Osteoblast (primary cell): ENCODE measurements at regions not wholly inside any gene's neighbourhood (a gene's known extent, or its start where the extent isn't known, plus 50 kb on each side); places are given as distances from the start of the nearest gene placed in this dataset.

Experiments
- DNase-seq: peaks from one replicate; pipeline ENCODE4 v3.0.0; 2011; ENCODE audit warnings: low spot score, mixed read lengths; ENCODE audit not compliant: insufficient read length; ENCODE audit errors: missing footprints
- H2AFZ ChIP-seq: 2 replicates; pipeline ENCODE4 v1.6.0; 2011; ENCODE audit warnings: mild to moderate bottlenecking, low read length
- H3K27ac ChIP-seq: 2 replicates; pipeline ENCODE4 v1.5.1; 2011; ENCODE audit warnings: mild to moderate bottlenecking, low read depth, low read length, moderate library complexity
- H3K27me3 ChIP-seq: 2 replicates; pipeline ENCODE4 v1.6.0; 2012; ENCODE audit warnings: mild to moderate bottlenecking, control low read depth, inconsistent platforms, low read length, moderate library complexity; ENCODE audit not compliant: insufficient read depth
- H3K36me3 ChIP-seq: 2 replicates; pipeline ENCODE4 v1.5.1; 2011; ENCODE audit warnings: mild to moderate bottlenecking, low read length, control low read depth, moderate library complexity; ENCODE audit not compliant: insufficient read depth
- H3K4me1 ChIP-seq: 2 replicates; pipeline ENCODE4 v1.5.1; 2011; ENCODE audit warnings: mild to moderate bottlenecking, low read length, control low read depth, moderate library complexity; ENCODE audit not compliant: insufficient read depth
- H3K4me2 ChIP-seq: 2 replicates; pipeline ENCODE4 v1.6.0; 2011; ENCODE audit warnings: mild to moderate bottlenecking, low read length; ENCODE audit not compliant: insufficient read depth
- H3K4me3 ChIP-seq: fragments of 200-600 bp; sonication (generic); 3 replicates; pipeline ENCODE4 v1.5.1; 2012; ENCODE audit warnings: mild to moderate bottlenecking, low read length, inconsistent platforms; ENCODE audit not compliant: insufficient read depth
- H3K79me2 ChIP-seq: 2 replicates; pipeline ENCODE4 v1.6.0; 2012; ENCODE audit warnings: mild to moderate bottlenecking, low read length, control low read depth, inconsistent platforms; ENCODE audit not compliant: insufficient read depth
- H3K9me3 ChIP-seq: 2 replicates; pipeline ENCODE4 v1.5.1; 2011; ENCODE audit warnings: low read depth, low read length, control low read depth
- H4K20me1 ChIP-seq: 2 replicates; pipeline ENCODE4 v1.6.0; 2012; ENCODE audit warnings: mild to moderate bottlenecking, low read length, control low read depth; ENCODE audit not compliant: insufficient read depth
- CTCF ChIP-seq: IDR thresholded peaks from 2 replicates; pipeline ENCODE4 v1.5.1; 2011; ENCODE audit warnings: mild to moderate bottlenecking, low read depth, low read length, moderate library complexity; ENCODE audit errors: extremely low read depth

DNA sequence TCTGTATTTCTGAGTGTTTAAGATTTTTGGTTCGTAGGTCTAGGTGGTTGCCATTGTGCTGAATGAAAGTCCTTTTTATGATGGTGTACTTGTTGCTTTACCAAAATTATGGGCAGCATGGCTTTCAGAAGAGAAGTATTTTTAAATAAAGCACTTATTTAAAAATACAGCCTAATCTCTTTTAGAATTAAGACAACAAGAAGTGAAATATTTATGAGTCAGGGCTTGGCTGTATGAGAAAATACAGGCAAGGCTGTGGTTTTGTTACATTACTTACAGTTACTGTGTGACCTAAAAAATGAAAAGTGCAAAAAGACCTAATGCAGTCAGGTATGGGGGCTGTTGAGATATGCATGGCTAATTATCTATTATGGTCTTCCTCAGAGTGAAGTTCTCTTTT lies 185.2 kb upstream of the PPP1R3A start:
- DNase-seq, result peak; percentile 37
- no peaks in the 10 kb centered on the region for H3K27me3 ChIP-seq
- H3K4me1 ChIP-seq, result no peaks in the 10 kb centered on the region
- no peaks in the 10 kb centered on the region for H3K9me3 ChIP-seq
- no peaks in the 10 kb centered on the region for H3K36me3 ChIP-seq
- TF ChIP-seq CTCF, result no peak
- H3K4me3 ChIP-seq, result no peak overlapping the region
- H3K4me2 ChIP-seq, result no peak overlapping the region
- H3K79me2 ChIP-seq, result no peaks in the 10 kb centered on the region
- no peak overlapping the region for H3K27ac ChIP-seq
- H2AFZ ChIP-seq, result no peak overlapping the region
- no peaks in the 10 kb centered on the region for H4K20me1 ChIP-seq

DNA sequence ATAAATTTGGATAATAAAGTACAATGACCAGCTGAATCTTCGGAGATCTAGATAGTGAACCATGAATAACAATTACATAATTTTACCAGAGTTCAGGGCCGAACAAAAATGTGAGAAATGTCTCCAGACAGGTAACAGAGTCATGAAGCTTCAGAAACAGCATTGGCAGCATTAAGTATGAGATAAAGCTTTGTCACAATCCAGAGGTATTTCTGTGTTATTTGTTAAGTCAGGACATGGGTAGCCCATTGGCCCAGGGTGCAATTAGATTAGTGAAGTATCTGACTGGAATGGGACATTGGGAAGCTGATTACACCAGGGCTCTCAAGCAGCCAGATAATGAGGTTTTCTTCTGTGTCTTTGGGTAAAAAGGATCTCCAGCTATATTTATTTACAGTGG lies 184.2 kb upstream of the PPP1R3A start:
- no peak overlapping the region for H3K4me3 ChIP-seq
- no peak for DNase-seq

GRCh38 chr7:114102131-114102530 lies 183.3 kb upstream of the PPP1R3A start:
- no peak overlapping the region for H3K27ac ChIP-seq
- no peaks in the 10 kb centered on the region for H3K27me3 ChIP-seq
- no peaks in the 10 kb centered on the region for H4K20me1 ChIP-seq
- DNase-seq, result no peak
- no peak overlapping the region for H2AFZ ChIP-seq
- no peak for TF ChIP-seq CTCF
- no peak overlapping the region for H3K4me2 ChIP-seq
- no peaks in the 10 kb centered on the region for H3K9me3 ChIP-seq
- H3K4me3 ChIP-seq, result no peak overlapping the region
- H3K79me2 ChIP-seq, result no peaks in the 10 kb centered on the region
- no peaks in the 10 kb centered on the region for H3K4me1 ChIP-seq
- no peaks in the 10 kb centered on the region for H3K36me3 ChIP-seq

More for the DNA sequence above, 184.2 kb upstream of the PPP1R3A start:
- Histone ChIP-seq H3K27me3 (no peaks in the 10 kb centered on the region), H2AFZ (no peak overlapping the region), H3K4me1 (no peaks in the 10 kb centered on the region), H3K27ac (no peak overlapping the region), H3K9me3 (no peaks in the 10 kb centered on the region), H3K4me2 (no peak overlapping the region), H4K20me1 (no peaks in the 10 kb centered on the region), H3K79me2 (no peaks in the 10 kb centered on the region), H3K36me3 (no peaks in the 10 kb centered on the region)
- no peak for TF ChIP-seq CTCF

DNA sequence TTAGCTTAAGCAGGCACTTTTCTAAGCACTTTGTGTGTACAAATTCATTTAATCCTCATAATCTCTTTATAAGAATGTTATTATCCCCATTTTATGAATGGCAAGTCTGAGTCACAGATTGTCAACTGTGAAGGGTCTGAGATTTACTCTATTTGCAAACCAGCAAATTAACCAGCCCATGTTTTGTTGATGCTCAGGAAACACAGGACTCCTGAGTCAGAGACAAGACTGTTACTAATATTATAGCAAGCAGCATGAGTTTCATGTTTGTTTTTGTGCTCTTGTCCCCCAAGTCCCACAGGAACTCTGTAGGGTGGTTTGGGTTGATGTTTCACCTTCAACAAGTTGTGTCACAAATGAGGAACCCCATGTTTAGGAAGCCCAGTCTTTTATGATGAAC lies 182.0 kb upstream of the PPP1R3A start:
- DNase-seq, result no peak
- no peak overlapping the region for H3K4me3 ChIP-seq
- no peaks in the 10 kb centered on the region for H4K20me1 ChIP-seq
- H3K79me2 ChIP-seq, result no peaks in the 10 kb centered on the region
- H3K27ac ChIP-seq, result no peak overlapping the region
- no peak overlapping the region for H3K4me2 ChIP-seq
- H3K4me1 ChIP-seq, result no peaks in the 10 kb centered on the region
- no peaks in the 10 kb centered on the region for H3K9me3 ChIP-seq
- no peaks in the 10 kb centered on the region for H3K36me3 ChIP-seq
- H2AFZ ChIP-seq, result no peak overlapping the region
- no peak for TF ChIP-seq CTCF
- H3K27me3 ChIP-seq, result no peaks in the 10 kb centered on the region
